ENCODE measurements at regions not wholly inside any gene's neighbourhood (a gene's known extent, or its start where the extent isn't known, plus 50 kb on each side); places are given as distances from the start of the nearest gene placed in this dataset.

GRCh38 chr5:171606414-171607024, 179.1 kb upstream of the SMIM23 start:
- DNase-seq, result no peak

DNA sequence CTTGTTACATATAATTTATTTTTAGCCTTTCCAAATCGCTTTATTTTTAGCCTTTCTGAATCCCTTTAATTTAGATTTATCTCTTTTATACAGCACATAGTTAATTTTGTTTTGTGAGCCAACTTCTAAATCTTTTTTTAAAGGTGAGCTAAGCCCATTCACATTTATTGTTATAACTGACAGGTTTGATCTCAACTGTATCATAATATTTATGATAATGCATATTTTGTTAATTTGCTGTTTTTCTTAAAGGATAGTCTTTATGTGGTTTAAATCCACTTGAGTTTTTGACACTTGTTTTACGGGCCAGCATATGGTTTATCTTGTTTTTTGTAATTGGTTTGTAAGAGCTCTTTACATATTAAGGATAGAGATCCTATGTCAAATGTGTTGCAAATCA, 177.8 kb upstream of the SMIM23 start:
- DNase-seq, result no peak

GRCh38 chr5:171609806-171610452, 175.7 kb upstream of the SMIM23 start:
- DNase-seq, result no peak

DNA sequence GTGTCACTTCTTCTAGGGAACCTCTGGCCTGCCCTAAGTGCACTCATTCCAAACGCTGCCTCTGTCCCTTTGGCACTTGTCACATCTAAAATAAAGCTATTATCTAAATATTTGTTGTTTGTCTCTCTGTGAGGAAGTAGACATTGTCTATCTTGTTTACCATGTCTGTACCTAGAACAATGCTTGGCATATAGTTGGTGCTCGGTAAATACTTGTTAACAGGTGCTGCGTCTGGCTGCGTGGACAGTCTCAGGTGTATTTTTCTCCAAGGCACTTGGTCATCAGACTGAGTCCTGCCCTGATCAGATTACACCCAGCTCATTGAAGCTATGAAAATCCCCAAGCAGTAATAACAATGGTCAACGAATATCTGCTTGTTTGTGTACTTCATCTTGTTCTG, 174.9 kb upstream of the SMIM23 start:
- DNase-seq, result no peak

GRCh38 chr5:171612749-171613148, 172.9 kb upstream of the SMIM23 start:
- DNase-seq, result no peak

DNA sequence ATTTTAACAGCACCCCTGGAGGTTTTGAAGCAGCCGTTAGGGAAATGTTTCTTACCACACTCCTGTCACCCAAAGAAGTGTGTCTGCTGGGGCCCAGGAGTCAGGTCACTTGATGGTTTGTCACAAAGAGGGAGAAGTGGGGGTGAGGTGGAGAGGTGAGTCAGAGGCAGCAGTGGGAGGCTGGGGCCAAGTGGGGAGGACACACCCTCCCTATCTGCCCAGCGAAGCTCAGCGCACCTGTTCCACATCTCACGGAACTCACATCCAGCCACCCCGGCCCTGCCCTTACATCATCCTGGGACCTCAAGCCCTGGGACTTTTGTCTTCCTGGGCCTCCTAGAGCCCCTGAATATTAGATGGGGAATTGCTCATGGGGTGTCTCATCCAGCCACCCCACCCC, 171.1 kb upstream of the SMIM23 start:
- no peak for DNase-seq

GRCh38 chr5:171614971-171615653, 170.5 kb upstream of the SMIM23 start:
- DNase-seq, result no peak

DNA sequence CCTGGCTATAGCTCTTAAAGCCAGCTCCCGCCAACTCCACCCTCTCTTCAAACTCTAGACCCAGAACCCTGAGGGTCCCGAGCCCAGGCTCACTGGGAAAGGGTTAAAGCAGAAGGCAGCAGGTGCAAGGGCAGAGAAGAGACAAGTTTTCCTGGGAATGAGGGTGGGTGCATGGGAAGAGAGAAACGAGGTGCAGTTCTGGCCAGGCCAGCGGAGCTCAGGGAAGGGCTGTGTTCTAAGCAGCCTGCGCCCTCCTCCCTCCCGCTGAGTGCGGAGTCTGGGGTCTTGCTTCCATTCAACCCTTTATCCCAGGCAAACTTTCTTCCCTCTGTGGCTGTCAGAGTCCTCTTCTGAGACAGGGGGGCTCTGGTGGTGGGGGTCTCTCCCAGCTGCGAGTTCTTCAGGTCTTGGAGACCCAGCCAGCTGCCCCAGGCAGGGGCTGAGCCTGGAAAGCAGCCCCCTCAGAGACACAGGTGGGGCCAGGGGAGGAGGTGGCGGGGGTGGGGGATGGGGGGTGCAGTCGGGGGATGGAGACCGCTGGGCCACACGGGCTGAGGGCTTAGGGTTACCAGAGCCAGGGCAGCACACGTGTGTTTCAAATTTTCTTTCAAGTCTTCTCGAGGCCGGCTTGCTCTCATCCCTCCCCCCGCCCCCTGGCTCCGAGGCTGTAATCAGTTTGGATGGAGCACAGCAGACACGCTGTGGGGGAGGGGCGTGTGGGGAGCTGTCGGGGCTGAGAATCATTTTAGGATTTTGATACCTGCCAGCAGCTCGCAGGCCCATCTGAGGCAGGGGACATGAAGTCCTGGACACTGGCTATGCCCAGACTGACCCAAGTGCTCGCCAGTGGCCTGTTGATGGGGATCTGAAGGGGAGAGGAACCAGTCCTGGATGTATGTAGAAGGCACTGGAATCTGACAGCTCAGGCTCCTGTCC, 169.6 kb upstream of the SMIM23 start:
- DNase-seq, result no peak

DNA sequence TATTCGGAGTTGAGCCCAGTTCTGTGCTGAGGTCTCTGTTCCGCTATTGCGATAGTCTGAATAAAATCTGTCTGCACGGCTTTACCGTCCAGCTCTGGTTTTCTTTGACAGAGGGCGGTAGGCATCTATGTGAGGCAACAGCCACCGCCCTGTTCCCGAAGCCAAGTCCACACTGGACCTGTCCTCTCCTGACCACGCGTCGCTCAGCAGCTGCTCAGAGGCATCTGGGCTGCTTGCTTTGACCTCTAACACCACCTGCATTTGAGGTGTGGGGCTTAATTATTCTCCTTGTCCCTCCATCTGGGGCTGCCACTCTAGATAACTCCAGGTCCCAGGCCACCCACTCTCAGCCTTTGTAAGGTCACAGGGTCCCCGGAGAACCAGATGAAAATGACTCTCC, 168.4 kb upstream of the SMIM23 start:
- no peak for DNase-seq

GRCh38 chr5:171617817-171618591, 167.6 kb upstream of the SMIM23 start:
- DNase-seq, result no peak

DNA sequence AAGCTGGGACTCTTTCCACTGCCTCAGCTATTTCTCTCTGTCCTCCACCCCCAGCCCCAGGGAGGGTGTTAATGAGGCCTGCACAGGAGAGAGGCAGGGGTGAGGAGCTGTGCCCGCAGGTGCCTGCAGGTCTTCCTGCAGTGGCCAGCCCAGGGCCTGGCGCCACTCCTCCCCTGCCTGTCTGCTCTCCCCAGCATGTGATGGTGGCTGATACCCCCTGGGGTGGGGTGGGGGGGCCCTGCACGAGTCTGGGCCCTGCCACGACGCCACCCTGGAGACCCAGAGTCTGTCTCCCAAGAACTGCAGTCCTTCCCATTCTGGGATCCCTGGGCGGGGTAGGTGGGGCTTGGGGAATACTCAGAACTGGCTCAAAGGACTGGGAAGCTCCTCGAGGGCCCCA, 166.4 kb upstream of the SMIM23 start:
- no peak for DNase-seq

GRCh38 chr5:171619744-171620143, 165.9 kb upstream of the SMIM23 start:
- no peak for DNase-seq

DNA sequence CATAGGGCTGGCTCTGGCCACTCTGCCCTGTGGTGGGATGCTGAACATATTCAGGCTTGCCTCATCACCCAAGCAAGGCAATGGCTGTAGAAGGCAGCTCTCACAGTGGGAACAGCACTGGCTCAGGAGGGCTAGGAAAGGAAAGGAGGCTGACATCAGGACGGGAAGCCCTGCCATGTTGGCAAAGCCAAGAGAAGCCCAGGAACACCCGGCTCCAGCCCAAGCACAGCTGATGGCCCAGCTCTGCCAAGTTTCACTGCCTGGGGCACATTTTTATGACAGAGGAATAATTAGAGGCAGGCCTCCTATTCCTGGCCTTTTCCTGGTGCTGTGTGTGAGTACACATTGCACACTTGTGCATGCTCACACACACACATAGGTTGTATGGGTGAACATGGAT, 163.6 kb upstream of the SMIM23 start:
- no peak for DNase-seq

DNA sequence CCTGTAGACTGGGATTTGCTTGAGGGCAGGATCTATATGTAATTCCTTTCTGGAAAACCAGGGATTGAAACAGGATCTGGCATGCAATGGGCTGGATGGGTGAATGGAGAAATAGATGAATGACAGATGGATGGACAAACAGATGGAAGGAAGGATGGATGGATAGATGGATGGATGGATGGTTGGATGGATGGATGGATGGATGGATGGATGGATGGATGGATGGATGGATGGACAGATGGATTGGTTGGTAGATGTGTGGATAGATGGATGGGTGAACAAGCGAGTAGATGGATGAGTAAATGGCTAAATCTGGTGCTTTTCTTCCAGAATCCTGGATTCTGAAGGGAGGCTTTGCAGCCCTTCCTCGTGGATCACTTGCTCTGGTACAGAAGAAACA, 162.5 kb upstream of the SMIM23 start:
- DNase-seq, result no peak

DNA sequence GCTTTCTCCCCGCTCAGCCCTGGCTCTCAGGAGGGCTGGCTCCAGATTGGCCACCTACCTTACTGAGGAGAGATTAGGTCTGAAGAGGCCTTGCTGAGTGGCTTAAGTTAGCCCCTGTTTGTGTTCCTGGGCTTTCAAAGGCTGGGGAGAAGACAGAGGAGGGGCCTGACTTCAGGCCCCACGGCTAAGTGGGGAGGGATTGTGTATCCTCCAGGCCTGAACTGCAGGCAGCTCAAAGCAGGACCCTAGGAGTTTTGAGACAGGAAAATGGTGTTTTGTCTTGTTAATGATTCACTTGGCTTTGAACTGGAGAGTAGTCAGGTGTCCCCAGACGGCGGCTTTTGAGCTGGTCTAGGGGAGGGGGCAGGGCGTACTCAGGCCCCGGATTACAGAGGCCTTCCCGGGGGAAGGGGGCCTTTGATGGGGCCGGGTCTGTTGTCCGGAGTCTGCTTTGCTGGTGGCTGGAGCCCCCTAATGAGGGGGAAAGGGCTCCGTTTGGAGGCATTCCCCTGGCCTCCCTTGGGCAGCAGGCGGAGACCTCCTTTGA, 162.0 kb upstream of the SMIM23 start:
- DNase-seq, result no peak

GRCh38 chr5:171624396-171624795, 161.2 kb upstream of the SMIM23 start:
- DNase-seq, result no peak

DNA sequence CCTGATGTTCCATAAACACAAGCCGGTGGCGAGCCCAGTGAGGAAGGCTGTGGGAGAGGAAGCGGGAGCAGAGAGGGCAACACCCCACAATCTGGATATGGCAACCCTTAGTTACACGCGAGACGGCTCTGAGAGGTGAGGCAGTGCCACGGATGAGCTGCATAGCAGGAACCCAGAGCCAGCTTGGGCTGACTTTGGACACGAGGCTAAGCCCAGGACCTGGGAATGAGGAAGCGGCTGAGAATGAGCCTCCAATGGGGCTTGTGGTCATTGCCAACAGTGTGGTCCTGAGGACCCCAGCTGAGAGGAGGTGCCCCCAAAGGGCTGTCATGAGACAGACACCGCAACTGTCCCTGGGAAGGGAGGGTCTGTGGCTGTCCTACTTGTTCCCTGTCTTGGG, 160.0 kb upstream of the SMIM23 start:
- DNase-seq, result no peak

DNA sequence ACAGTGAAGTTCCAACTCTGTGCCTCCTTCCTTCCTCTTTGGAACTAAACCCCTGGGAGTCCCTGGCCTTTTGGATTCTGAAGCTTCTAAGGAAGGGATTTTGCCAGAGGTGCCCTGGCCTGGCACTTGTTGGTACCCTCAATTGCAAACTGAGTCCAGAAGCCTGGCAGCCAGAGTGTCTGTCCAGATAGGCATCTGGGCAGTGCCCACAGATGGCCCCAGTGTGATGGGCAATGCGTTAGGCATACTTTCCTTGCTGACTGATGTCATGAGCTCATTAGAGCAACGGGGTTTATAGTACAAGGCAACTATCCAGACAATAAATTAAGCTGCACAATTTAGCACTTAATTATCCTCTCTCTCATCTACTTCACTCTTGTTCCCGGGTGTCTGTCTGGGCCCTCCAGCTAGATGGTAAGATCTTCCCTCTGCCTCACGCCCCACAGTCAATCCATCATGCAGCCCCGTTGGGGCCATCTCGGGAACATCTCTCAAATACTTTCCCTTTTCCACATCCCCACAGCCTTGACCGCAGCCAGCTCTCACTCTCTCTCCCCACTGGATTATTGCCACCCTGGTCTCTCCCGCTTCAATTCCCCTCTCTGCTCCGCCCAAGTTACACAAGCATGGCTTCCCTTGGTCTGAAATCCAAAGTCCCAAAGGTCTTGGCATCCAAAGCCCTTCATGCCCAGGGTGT, 157.5 kb upstream of the SMIM23 start:
- no peak for DNase-seq

GRCh38 chr5:171628633-171628974, 157.0 kb upstream of the SMIM23 start:
- no peak for DNase-seq

GRCh38 chr5:171629221-171629620, 156.4 kb upstream of the SMIM23 start:
- DNase-seq, result no peak

DNA sequence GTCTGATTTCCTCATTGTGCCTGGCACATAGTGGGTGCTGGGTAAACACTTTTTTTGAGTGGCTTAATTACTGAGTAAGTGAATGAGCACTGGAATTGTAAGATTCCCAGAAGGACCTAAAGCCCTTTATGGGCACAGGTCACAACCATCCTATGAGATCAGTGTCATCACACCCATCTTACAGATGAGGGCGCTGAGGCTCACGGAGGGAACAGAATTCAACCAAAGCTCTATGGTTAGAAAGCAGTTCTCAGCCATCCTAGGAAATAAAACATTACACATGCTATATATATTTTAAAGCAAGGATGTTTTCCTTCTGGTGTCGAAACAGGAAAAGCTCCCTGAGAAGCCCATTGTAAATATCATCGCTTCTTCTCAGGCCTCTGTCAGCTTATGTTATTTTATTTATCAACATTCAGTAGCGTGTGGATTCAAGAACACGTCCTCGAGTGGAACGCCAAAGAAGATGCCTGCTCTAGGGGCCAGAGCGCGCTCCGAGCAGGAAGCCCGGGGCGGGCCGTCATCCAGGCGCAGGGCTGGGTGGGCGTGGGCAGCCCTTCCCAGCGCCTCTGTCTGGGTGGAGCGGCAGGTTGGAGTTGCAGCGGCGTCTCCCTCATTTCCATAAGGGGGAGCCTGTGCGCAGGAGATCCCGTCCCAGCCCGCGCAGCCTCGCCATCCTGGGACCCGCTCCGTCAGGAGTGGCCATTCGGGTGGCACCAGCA, 155.8 kb upstream of the SMIM23 start:
- DNase-seq, result peak; percentile 13
